HG02943 (cell line): ENCODE measurements at regions not wholly inside any gene's neighbourhood (a gene's known extent, or its start where the extent isn't known, plus 50 kb on each side); places are given as distances from the start of the nearest gene placed in this dataset.
A peak's percentile ranks its signal among the peaks of the same experiment; 100 is the strongest.

Experiments used
- ATAC-seq: cut with Tn5 transposase; IDR thresholded peaks from one replicate; pipeline ENCODE4 v1.9.1; 2021; ENCODE audit warnings: mild to moderate bottlenecking, low read depth, moderate library complexity; ENCODE audit not compliant: unreplicated experiment

DNA sequence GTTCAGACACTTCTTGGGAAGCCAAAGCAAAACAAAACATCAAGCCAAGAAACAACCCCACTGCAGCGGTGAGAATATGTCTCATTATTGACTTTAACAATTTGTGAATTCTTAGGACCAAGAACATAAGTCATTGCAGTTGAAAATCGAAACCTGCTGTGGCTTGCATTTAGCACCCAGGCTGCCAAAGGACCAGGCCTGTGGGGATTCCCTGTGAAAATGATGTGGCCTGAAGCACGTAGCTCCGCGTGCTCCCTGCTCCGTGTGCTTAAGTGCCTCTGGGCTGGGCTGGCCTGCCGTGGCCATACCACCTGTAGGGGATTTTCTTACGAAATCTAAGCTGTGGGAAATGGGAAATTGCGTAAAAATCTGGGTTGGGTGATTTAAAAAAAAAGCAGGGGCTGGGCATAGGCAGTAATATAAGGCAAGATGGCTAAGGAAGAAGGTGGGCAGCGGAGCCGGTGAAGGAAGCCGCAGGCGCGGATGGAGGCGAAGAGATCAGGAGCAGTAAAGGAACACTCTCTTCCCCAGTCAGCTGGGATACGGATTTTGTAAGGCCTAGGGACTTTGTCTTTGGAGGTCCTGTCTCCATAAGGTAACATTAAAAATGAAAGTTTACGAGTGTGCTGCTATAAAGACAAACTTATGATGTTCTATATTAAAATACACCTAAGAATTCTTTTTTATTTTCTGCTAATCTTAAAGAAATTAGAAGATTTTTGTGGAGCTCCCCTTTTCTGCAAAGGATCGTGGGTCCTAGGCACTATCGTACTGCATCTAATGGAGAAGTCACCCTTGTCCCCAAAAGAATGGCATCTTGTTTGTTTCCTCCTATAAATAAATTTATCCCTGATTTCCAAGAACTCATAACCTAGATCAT is 189.6 kb upstream of the SEMA6A start:
- peak; percentile 80 for ATAC-seq

DNA sequence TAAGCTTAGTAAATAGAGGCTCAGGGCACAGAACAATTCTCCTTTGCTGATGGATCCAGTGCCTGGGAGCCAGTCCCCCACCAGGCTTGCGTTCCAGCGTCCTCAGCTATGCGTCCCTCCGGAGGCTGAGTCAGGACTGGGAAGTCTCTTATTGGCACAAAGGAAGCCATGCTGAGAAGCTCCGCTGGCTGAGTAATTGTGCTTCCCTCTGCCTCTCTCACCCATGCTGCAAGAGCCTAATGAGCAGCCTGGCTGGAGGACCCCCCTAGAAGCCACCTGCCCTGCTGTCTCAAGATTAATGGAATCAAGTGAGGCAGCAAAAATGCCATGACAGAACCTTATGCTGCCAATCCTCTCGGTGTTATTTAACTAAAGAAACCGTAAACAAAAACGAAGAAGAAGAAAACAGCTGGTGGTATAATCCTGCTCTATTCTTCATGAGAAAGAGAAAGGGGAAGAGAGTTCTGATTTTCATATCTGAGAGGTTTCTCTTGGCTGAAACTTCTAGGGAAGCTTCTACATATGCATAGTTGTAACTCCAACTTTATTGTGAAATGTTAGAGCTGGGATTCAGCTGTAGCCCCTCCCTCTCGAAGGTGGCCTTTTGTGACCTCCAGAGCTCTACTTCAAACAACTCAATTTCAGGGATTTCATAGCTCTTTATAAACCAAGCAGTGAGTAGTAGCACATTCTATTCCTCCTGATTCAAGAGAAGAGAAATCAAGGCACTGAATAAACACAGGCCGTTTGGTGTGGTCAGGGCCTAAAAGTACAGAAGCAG is 185.4 kb upstream of the SEMA6A start:
- ATAC-seq: no peak

DNA sequence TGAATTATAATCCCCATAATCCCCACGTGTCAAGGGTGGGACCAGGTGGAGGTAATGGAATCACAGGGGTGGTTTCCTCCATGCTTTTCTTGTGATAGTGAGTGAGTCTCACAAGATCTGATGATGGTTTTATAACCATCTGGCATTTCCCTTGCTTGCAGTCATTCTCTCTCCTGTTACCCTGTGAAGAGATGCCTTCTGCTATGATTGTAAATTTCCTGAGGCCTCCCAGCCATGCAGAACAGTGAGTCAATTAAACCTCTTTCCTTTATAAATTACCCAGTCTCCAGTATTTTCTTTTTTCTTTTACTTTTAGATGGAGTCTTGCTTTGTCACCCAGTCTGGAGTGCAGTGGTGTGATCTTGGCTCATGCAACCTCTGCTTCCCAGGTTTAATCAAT is 182.7 kb upstream of the SEMA6A start:
- ATAC-seq: no peak

DNA sequence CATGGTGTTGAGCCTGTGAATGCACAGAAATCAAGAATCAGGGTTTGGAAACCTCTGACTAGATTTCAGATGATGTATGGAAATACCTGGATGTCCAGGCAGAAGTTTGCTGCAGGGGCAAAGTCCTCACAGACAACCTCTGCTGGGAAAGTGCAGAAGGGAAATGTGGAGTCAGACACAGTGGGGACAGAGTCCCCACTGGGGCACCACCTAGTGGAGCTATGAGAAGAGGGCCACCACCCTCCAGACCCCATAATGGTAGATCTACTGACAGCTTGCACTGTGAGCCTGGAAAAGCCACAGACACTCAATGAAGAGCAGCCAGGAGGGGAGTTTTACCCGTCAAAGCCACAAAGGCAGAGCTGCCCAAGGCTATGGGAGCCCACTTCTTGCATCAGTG is 181.9 kb upstream of the SEMA6A start:
- ATAC-seq: no peak

- ATAC-seq: no peak
These were observed 179.9 kb upstream of the SEMA6A start for GRCh38 chr5:116754556-116754955.

GRCh38 chr5:116751684-116752083 is 177.1 kb upstream of the SEMA6A start:
- no peak for ATAC-seq

GRCh38 chr5:116750631-116751580 is 176.3 kb upstream of the SEMA6A start:
- no peak for ATAC-seq

GRCh38 chr5:116747881-116748280 is 173.3 kb upstream of the SEMA6A start:
- no peak for ATAC-seq

DNA sequence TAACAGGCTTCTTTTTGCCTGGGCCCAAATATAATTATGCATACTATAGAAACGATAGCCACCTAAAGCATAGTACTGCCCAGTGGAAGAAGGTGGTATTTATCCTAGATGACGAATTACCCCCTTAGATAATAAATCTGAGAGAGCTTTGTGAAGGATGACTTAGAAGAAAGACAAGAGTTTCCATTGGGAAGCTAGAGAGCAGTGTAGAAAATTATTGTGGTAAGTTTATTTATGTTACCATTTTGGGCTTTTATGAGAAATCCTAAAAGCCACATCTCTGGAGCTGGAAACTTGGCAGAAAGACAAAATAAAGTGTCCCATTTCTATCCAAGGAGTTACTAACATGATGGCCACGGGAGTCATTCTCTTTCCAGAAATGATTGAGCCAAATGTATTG is 172.0 kb upstream of the SEMA6A start:
- no peak for ATAC-seq

DNA sequence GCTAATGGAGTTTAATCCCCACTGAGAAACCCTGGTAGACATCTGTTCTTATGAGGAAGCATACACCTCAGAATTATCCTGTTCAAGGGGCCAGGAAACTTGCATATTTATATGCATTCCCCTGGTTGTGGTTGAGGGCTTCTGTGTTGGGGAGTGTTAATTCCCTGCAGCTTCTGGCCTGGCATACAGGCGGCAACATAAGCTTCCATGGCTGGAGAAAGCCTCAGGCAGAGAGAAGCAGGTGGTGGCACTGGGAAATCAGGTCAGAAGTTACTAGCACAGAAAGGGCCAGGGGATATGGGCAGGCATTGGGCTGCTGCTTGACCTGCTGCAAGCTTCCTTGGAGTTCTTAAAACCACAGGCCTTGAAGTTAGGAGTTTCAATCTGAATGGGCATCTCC is 166.1 kb upstream of the SEMA6A start:
- ATAC-seq: no peak

DNA sequence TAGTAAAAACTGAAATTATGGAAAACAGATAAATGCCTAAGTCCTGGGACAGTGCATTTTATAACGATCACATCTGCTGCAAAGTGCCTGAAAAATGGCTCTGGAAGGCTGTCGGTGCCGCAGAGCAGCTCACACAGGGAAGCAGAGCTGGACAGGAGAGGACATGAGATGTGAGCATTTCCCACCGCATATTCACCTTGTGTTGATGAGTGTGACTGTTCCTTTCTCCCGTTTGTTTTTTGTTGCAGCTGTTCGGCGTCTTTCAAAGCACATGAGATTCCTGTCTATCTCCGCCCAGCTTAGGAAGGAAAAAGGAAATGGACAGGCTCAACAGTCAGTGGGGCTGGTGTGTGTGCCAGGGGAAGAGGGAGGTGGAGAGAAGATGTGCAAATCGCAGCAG is 164.9 kb upstream of the SEMA6A start:
- no peak for ATAC-seq

DNA sequence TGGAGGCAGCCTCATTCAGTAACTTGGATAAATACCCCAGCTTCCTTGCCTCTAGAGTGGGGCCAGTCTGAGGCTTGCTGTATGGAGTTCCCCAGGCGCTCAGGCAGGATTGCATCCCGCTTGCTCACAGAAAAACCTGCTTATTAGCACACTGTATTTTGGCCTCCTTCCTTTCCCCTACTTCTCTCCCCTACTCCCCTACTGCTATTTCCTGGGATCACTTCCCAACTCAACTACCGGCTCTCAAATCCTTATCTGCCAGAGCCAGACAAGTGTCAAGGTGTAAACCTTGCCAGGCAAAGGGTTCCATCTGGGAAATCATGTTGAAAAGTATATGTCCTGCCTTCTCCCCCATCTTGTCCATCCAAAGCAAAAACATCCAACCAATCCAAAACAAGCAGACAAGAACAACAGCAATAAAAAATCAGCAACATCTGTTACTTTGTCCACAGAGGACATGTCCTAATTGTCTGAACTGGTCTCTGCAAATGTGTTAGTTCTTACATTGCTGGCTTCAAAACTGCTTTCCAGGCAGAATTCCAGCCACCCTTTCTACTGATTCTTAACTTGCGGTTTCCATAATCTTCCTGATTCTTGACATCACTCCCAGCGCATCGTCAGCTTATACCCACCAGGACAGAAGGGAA is 164.1 kb upstream of the SEMA6A start:
- ATAC-seq: no peak

DNA sequence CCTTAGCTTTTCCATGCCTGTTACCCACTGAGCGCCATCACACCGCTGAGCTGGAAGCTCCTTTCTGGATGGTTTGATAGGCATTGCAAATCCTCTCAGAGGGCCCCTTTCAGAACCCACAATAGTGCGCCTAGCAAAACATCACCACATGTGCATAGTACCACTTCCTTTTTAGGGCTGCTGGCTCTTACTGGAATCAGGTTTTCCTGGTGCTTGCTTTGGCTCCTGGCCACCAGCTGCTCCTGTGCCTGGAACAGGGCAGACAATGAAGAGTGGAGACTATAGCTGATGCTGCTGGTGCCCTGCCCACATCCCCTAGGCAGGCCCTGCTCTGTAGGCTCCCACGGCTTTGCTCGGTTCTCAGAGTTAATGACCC is 163.6 kb upstream of the SEMA6A start:
- ATAC-seq: no peak

DNA sequence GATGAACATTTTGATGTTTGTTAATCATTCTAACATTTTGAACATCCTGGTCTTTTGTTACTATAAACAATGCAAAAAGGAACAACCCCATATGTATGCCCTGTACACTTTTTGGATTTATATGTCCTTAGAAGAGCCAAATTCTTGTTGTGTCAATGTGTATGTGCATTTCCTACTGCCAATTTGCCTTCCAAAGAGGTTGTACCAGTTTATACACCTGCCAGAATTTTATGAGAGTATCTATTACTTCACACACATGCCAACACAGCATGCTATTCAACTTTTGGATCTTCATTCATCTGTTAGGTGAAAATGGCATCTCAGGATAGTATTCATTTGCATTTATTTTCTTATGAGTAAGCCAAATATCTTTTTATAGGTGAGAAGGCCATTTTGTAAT is 162.0 kb upstream of the SEMA6A start:
- ATAC-seq: no peak

- no peak for ATAC-seq
These were observed 159.7 kb upstream of the SEMA6A start for GRCh38 chr5:116733991-116734975.

- ATAC-seq: no peak
These were observed 158.0 kb upstream of the SEMA6A start for GRCh38 chr5:116732591-116732990.

DNA sequence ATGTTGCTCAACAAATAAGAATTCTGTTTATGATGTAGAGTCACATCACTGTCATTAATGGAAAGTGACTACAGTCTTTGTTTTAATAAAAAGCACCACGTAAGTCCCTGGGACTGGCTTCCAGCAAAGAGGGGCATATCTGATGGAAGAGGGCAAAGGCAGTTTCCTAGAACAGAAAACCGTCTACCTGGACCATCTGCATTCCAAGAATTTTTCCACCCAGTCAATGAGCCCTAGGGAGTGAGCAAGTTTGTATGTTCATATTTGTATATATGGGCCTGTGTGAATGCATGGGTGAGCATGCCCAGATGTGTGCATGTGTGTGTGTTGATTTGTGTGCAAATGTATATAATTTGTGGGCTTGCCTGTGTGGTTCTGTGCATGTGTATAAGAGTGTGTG is 156.8 kb upstream of the SEMA6A start:
- no peak for ATAC-seq

GRCh38 chr5:116730706-116731105 is 156.1 kb upstream of the SEMA6A start:
- ATAC-seq: no peak

- ATAC-seq: no peak
These were observed 155.6 kb upstream of the SEMA6A start for GRCh38 chr5:116730185-116730584.
